GM12878 (cell line): ENCODE measurements at regions not wholly inside any gene's neighbourhood (a gene's known extent, or its start where the extent isn't known, plus 50 kb on each side); places are given as distances from the start of the nearest gene placed in this dataset.

ENCODE experiments used
- ATAC-seq: fragments of 200-7000 bp; cut with Tn5 transposase; 3 replicates; pipeline ENCODE4 v1.9.1; 2020; ENCODE audit warnings: mild to moderate bottlenecking, moderate library complexity
- BruUV-seq: library from RNA; stranded (reverse); fragments of 400-500 nt; replicated peaks from 2 replicates; lab custom pipeline; 2021; lab: Mats Ljungman, UMichigan
- CTCF ChIA-PET: fragments of 300-600 bp; sonication (Branson Sonifier 250); formaldehyde crosslinking; extraction: SDS; loops from one replicate; lab custom pipeline; 2021; ENCODE audit warnings: inconsistent platforms; lab: Yijun Ruan, JAX
- POLR2A ChIA-PET: fragments of 350-600 bp; formaldehyde crosslinking; extraction: SDS; loops from one replicate; lab custom pipeline; 2021; ENCODE audit warnings: inconsistent platforms; lab: Charles Lee
- RAD21 ChIA-PET: fragments of 300-600 bp; sonication (Branson Sonifier 250); formaldehyde crosslinking; loops from one replicate; lab custom pipeline; 2023; ENCODE audit warnings: antibody characterized with exemption; ENCODE audit not compliant: unreplicated experiment; lab: Charles Lee
- SMC1A ChIA-PET: fragments of 300-600 bp; sonication (Branson Sonifier 250); formaldehyde crosslinking; loops from one replicate; lab custom pipeline; 2023; ENCODE audit not compliant: unreplicated experiment, uncharacterized antibody; lab: Charles Lee
- DNase-seq: peaks from one replicate; pipeline ENCODE4 v3.0.0-alpha.2; 2011; ENCODE audit warnings: low read depth, low spot score
- FAIRE-seq: peaks from 3 replicates; lab custom pipeline; 2011; peaks lifted over from hg19 to GRCh38; lab: Jason Lieb, UNC
- H2AFZ ChIP-seq: 2 replicates; pipeline ENCODE4 v1.6.0; 2011; ENCODE audit warnings: low read depth, low read length, control low read depth; ENCODE audit not compliant: control insufficient read depth
- H3K27ac ChIP-seq: 2 replicates; pipeline ENCODE4 v1.5.1; 2011; ENCODE audit warnings: control low read depth; ENCODE audit not compliant: control insufficient read depth, insufficient read depth
- H3K27me3 ChIP-seq, 2 experiments: replicated peaks in 1 of 2; 2 replicates each; pipeline versions ENCODE4 v1.6.0 to v1.6.1; 2011; ENCODE audit warnings: low read length in 1 of 2; ENCODE audit not compliant: control insufficient read depth in 2 of 2, insufficient read depth in 2 of 2
- H3K36me3 ChIP-seq, 2 experiments: 2 replicates each; pipeline ENCODE4 v1.5.1; 2011; ENCODE audit warnings: low read length in 1 of 2; ENCODE audit not compliant: control insufficient read depth in 2 of 2, insufficient read depth in 2 of 2
- H3K4me1 ChIP-seq: 2 replicates; pipeline ENCODE4 v1.6.1; 2011; ENCODE audit warnings: mild to moderate bottlenecking, low read length, moderate library complexity, mixed read lengths; ENCODE audit not compliant: control insufficient read depth, insufficient read depth
- H3K4me2 ChIP-seq: 2 replicates; pipeline ENCODE4 v1.6.0; 2011; ENCODE audit warnings: control low read depth; ENCODE audit not compliant: control insufficient read depth, insufficient read depth
- H3K4me3 ChIP-seq: fragments of 200-600 bp; sonication (generic); 2 replicates; pipeline ENCODE4 v1.5.1; 2016
- H3K79me2 ChIP-seq: 2 replicates; pipeline ENCODE4 v1.6.0; 2011; ENCODE audit warnings: low read length; ENCODE audit not compliant: control insufficient read depth, insufficient read depth
- H3K9ac ChIP-seq: 2 replicates; pipeline ENCODE4 v1.8.0; 2011; ENCODE audit warnings: low read length, control low read depth, mixed read lengths; ENCODE audit not compliant: control insufficient read depth, insufficient read depth
- H3K9me3 ChIP-seq: replicated peaks from 3 replicates; pipeline ENCODE4 v1.5.1; 2011; ENCODE audit warnings: mild to moderate bottlenecking, low read length; ENCODE audit not compliant: control insufficient read depth, insufficient read depth
- H4K20me1 ChIP-seq: 2 replicates; pipeline ENCODE4 v1.6.0; 2011; ENCODE audit not compliant: control insufficient read depth, insufficient read depth
- ATF2 ChIP-seq: IDR thresholded peaks from 2 replicates; pipeline ENCODE4 v1.6.1; 2012; ENCODE audit warnings: low read length, inconsistent platforms
- CHD4 ChIP-seq: fragments of 200-600 bp; sonication (generic); IDR thresholded peaks from 2 replicates; pipeline ENCODE4 v1.6.1; 2016; ENCODE audit warnings: mild to moderate bottlenecking
- MEF2B ChIP-seq: fragments of 450-650 bp; IDR thresholded peaks from 2 replicates; pipeline ENCODE4 v1.6.1; 2018; ENCODE audit warnings: mild to moderate bottlenecking, moderate library complexity; ENCODE audit not compliant: partially characterized antibody, poor library complexity, severe bottlenecking
- MTA2 ChIP-seq: fragments of 450-650 bp; IDR thresholded peaks from 2 replicates; pipeline ENCODE4 v1.6.1; 2016; ENCODE audit warnings: low read depth, mild to moderate bottlenecking, moderate library complexity
- NR2F1 ChIP-seq: fragments of 450-650 bp; conservative IDR thresholded peaks from 2 replicates; pipeline ENCODE4 v1.6.1; 2017; ENCODE audit warnings: mild to moderate bottlenecking
- RBBP5 ChIP-seq: fragments of 200-600 bp; sonication (generic); conservative IDR thresholded peaks from 2 replicates; pipeline ENCODE4 v1.6.1; 2016
- TBL1XR1 ChIP-seq: IDR thresholded peaks from 2 replicates; pipeline ENCODE4 v1.6.1; 2012; ENCODE audit warnings: low read depth, low read length, improper control_type of control experiment
- USF2 ChIP-seq: IDR thresholded peaks from 2 replicates; pipeline ENCODE4 v1.6.1; 2011; ENCODE audit warnings: low read depth, low read length, improper control_type of control experiment, borderline replicate concordance
- ZBED1 ChIP-seq: IDR thresholded peaks from 2 replicates; pipeline ENCODE4 v1.6.1; 2016; ENCODE audit warnings: borderline replicate concordance
- ZBTB33 ChIP-seq: fragments of 450-650 bp; IDR thresholded peaks from 2 replicates; pipeline ENCODE4 v1.6.1; 2017; ENCODE audit warnings: mild to moderate bottlenecking
- ZNF24 ChIP-seq: fragments of 450-650 bp; IDR thresholded peaks from 2 replicates; pipeline ENCODE4 v1.6.1; 2017; ENCODE audit warnings: antibody characterized with exemption, mild to moderate bottlenecking
- WGBS: methylation state at CpG from one replicate; pipeline ENCODE4 v1.1.6; 2016; ENCODE audit warnings: low lambda C conversion rate; ENCODE audit not compliant: insufficient replicate concordance, insufficient coverage; ENCODE audit errors: missing lambda C conversion rate; 5-methylcytosine and 5-hydroxymethylcytosine counted together
- in situ Hi-C: fragments of 300-500 bp; cut with MboI; formaldehyde crosslinking; loops from 9 replicates; pipeline ENCODE4 v1.14.3; 2018; ENCODE audit warnings: mixed read lengths
- intact Hi-C: fragments of 100-400 bp; cut with micrococcal nuclease; formaldehyde crosslinking; loops from one replicate; pipeline ENCODE4 v1.14.2; 2022; ENCODE audit not compliant: unreplicated experiment

GRCh38 chrX:142898164-142898563 is 127.6 kb upstream of the SPANXN4 start:
- 40% methylated on average over 1 of the region's 1 CpG for WGBS
- no peaks in the 10 kb centered on the region for H3K27me3 ChIP-seq
- ChIA-PET SMC1A (interaction anchor here (1.0 kb wide), 1 partner anchor 68 kb away, joined by 3 read pairs; no protein-coding TSS in a partner anchor), RAD21 (no interaction called here), POLR2A (no interaction called here), CTCF (no interaction called here)
- H3K27ac ChIP-seq, result no peak overlapping the region
- H4K20me1 ChIP-seq, result no peaks in the 10 kb centered on the region
- H3K79me2 ChIP-seq, result no peaks in the 10 kb centered on the region
- H3K4me1 ChIP-seq, result no peaks in the 10 kb centered on the region
- BruUV-seq, result no TSS peak
- no peak overlapping the region for H3K4me2 ChIP-seq
- no peak overlapping the region for H3K9ac ChIP-seq
- no peak for ATAC-seq
- TF ChIP-seq TBL1XR1 (no peak), NR2F1 (no peak), CHD4 (no peak), ZNF24 (no peak), MTA2 (no peak), ATF2 (no peak), MEF2B (no peak), ZBED1 (no peak)
- no peak for FAIRE-seq
- no peak overlapping the region for H3K4me3 ChIP-seq
- H3K36me3 ChIP-seq, result no peaks in the 10 kb centered on the region
- intact Hi-C loops (no loop called here), in situ Hi-C loops (no loop called here)
- no peak for DNase-seq
- no peaks in the 10 kb centered on the region for H3K9me3 ChIP-seq
- no peak overlapping the region for H2AFZ ChIP-seq

- POLR2A ChIA-PET, result no interaction called here
- Histone ChIP-seq H2AFZ (no peak overlapping the region), H3K4me3 (no peak overlapping the region), H3K79me2 (no peaks in the 10 kb centered on the region), H3K9me3 (no peaks in the 10 kb centered on the region), H3K4me2 (no peak overlapping the region), H3K27me3 (no peaks in the 10 kb centered on the region), H3K27ac (no peak overlapping the region), H4K20me1 (no peaks in the 10 kb centered on the region), H3K9ac (no peak overlapping the region), H3K36me3 (no peaks in the 10 kb centered on the region), H3K4me1 (no peaks in the 10 kb centered on the region)
- FAIRE-seq (no peak), ATAC-seq (no peak), DNase-seq (no peak)
- WGBS, result 57% methylated on average over 2 of the region's 2 CpGs
- in situ Hi-C loops (no loop called here), intact Hi-C loops (no loop called here)
- BruUV-seq, result no TSS peak
- SMC1A ChIA-PET, result no interaction called here
- RAD21 ChIA-PET, result no interaction called here
- CTCF ChIA-PET, result no interaction called here
- TF ChIP-seq USF2 (no peak), ZBTB33 (no peak), RBBP5 (no peak)
Measured at GRCh38 chrX:142923201-142923600, 102.5 kb upstream of the SPANXN4 start.
